Tibial artery (tissue), 4 donors: ENCODE measurements at regions not wholly inside any gene's neighbourhood (a gene's known extent, or its start where the extent isn't known, plus 50 kb on each side); places are given as distances from the start of the nearest gene placed in this dataset.

Source experiments
- DNase-seq, 2 donors: peaks; one replicate each; pipeline ENCODE4 v3.0.0-alpha.2; 2019
- H3K27ac ChIP-seq, 2 donors: fragments of 200-600 bp; sonication (generic) in 1 of 2; 1 replicate in 1 of 2; 2 replicates in 1 of 2; pipeline ENCODE4 v1.5.1; 2018 to 2019; ENCODE audit warnings: mild to moderate bottlenecking in 1 of 2
- H3K27me3 ChIP-seq, 2 donors: fragments of 200-600 bp; sonication (generic) in 1 of 2; one replicate each; pipeline versions ENCODE4 v1.5.1 to v1.6.0; 2016 to 2019
- H3K36me3 ChIP-seq, 3 donors: fragments of 200-600 bp; sonication (generic) in 2 of 3; one replicate each; pipeline ENCODE4 v1.5.1; 2016 to 2019; ENCODE audit warnings: mild to moderate bottlenecking in 2 of 3
- H3K4me1 ChIP-seq, 4 donors: fragments of 200-600 bp; sonication (generic) in 2 of 4; 1 replicate in 3 of 4; 2 replicates in 1 of 4; pipeline ENCODE4 v1.5.1; 2016 to 2019
- H3K4me3 ChIP-seq, 2 donors: fragments of 200-600 bp; sonication (generic) in 1 of 2; 1 replicate in 1 of 2; 2 replicates in 1 of 2; pipeline ENCODE4 v1.5.1; 2018 to 2019; ENCODE audit warnings: mild to moderate bottlenecking in 2 of 2
- H3K9me3 ChIP-seq, 3 donors: fragments of 200-600 bp; sonication (generic) in 1 of 3; one replicate each; pipeline ENCODE4 v1.5.1; 2016 to 2019
- CTCF ChIP-seq, 2 experiments: fragments of 200-600 bp in 1 of 2; fragments of 450-650 bp in 1 of 2; IDR thresholded peaks; one replicate each; pipeline ENCODE4 v1.5.1; 2017 to 2019; ENCODE audit warnings: antibody characterized with exemption in 2 of 2, mild to moderate bottlenecking in 1 of 2, moderate library complexity in 1 of 2
- intact Hi-C: fragments of 100-400 bp; cut with DNase I; formaldehyde crosslinking; loops from one replicate; pipeline ENCODE4 v1.15.0; 2023; ENCODE audit warnings: low total_unique reads

GRCh38 chr10:78531088-78531487 is 497.4 kb downstream of the RPS24 start:
- H3K4me3 ChIP-seq: no peak overlapping the region
- no peaks in the 10 kb centered on the region for H3K4me1 ChIP-seq
- H3K27ac ChIP-seq: no peak overlapping the region
- H3K9me3 ChIP-seq: no peaks in the 10 kb centered on the region
- DNase-seq: peak in 1 of 2 donors; percentile 2
- intact Hi-C loops: no loop called here
- no peaks in the 10 kb centered on the region for H3K36me3 ChIP-seq
- TF ChIP-seq CTCF (IDR thresholded peaks at IDR 0.05): no peak
- H3K27me3 ChIP-seq: no peaks in the 10 kb centered on the region

GRCh38 chr10:78532480-78533042 is 498.9 kb downstream of the RPS24 start:
- TF ChIP-seq CTCF (IDR thresholded peaks at IDR 0.05): no peak
- H3K27ac ChIP-seq: no peak overlapping the region
- H3K9me3 ChIP-seq: no peaks in the 10 kb centered on the region
- H3K4me3 ChIP-seq: no peak overlapping the region
- H3K36me3 ChIP-seq: no peaks in the 10 kb centered on the region
- intact Hi-C loops: no loop called here
- no peaks in the 10 kb centered on the region for H3K4me1 ChIP-seq
- H3K27me3 ChIP-seq: no peaks in the 10 kb centered on the region
- peak in 1 of 2 donors; percentile 31 for DNase-seq

GRCh38 chr10:78533098-78533497 is 499.4 kb downstream of the RPS24 start:
- TF ChIP-seq CTCF (IDR thresholded peaks at IDR 0.05): no peak
- intact Hi-C loops: no loop called here

GRCh38 chr10:78533776-78534175 is 500.1 kb downstream of the RPS24 start:
- no peak for TF ChIP-seq CTCF (IDR thresholded peaks at IDR 0.05)
- Histone ChIP-seq H3K27me3 (no peaks in the 10 kb centered on the region), H3K4me3 (no peak overlapping the region), H3K9me3 (no peaks in the 10 kb centered on the region), H3K36me3 (no peaks in the 10 kb centered on the region), H3K27ac (no peak overlapping the region), H3K4me1 (no peaks in the 10 kb centered on the region)
- no peak for DNase-seq
- intact Hi-C loops: no loop called here

More at GRCh38 chr10:78533098-78533497, 499.4 kb downstream of the RPS24 start:
- H3K9me3 ChIP-seq: no peaks in the 10 kb centered on the region
- H3K4me3 ChIP-seq: no peak overlapping the region
- peak in 1 of 2 donors; percentile 47 for DNase-seq
- H3K36me3 ChIP-seq: no peaks in the 10 kb centered on the region
- H3K4me1 ChIP-seq: no peaks in the 10 kb centered on the region
- H3K27me3 ChIP-seq: no peaks in the 10 kb centered on the region
- H3K27ac ChIP-seq: no peak overlapping the region

- intact Hi-C loops: no loop called here
- H3K4me3 ChIP-seq: no peak overlapping the region
- TF ChIP-seq CTCF (IDR thresholded peaks at IDR 0.05): no peak
- H3K27ac ChIP-seq: no peak overlapping the region
- H3K9me3 ChIP-seq: no peaks in the 10 kb centered on the region
- no peaks in the 10 kb centered on the region for H3K36me3 ChIP-seq
- no peak for DNase-seq
- H3K27me3 ChIP-seq: no peaks in the 10 kb centered on the region
- peaks cover 0 to 12% (median 1%) of the 10 kb centered on the region in 4 donors for H3K4me1 ChIP-seq
Measured at GRCh38 chr10:78535716-78536218, 502.1 kb downstream of the RPS24 start.
